Adrenal gland (tissue), 9 donors: ENCODE measurements at regions not wholly inside any gene's neighbourhood (a gene's known extent, or its start where the extent isn't known, plus 50 kb on each side); places are given as distances from the start of the nearest gene placed in this dataset.

Source experiments
- DNase-seq, 7 donors: peaks; one replicate each; pipeline ENCODE4 v3.0.0-alpha.2; 2019 to 2020
- H3K27ac ChIP-seq, 5 donors: fragments of 200-600 bp; sonication (generic) in 4 of 5; 1 replicate in 3 of 5; 2 replicates in 2 of 5; pipeline versions ENCODE4 v1.5.1 to v1.8.0; 2016 to 2020; ENCODE audit warnings: mild to moderate bottlenecking in 1 of 5
- H3K27me3 ChIP-seq: fragments of 200-600 bp; 2 replicates; pipeline ENCODE4 v1.8.0; 2021
- H3K36me3 ChIP-seq, 2 donors: fragments of 200-600 bp; replicated peaks in 1 of 2; 1 replicate in 1 of 2; 2 replicates in 1 of 2; pipeline versions ENCODE4 v1.5.1 to v1.8.0; 2018 to 2022
- H3K4me1 ChIP-seq, 2 donors: fragments of 200-600 bp; replicated peaks in 1 of 2; 1 replicate in 1 of 2; 2 replicates in 1 of 2; pipeline versions ENCODE4 v1.5.1 to v1.8.0; 2018 to 2021
- H3K4me3 ChIP-seq, 4 donors: fragments of 200-600 bp; sonication (generic) in 3 of 4; one replicate each; pipeline ENCODE4 v1.5.1; 2016 to 2018
- H3K9me3 ChIP-seq, 3 donors: fragments of 200-600 bp; sonication (generic) in 1 of 3; replicated peaks in 1 of 3; 1 replicate in 2 of 3; 2 replicates in 1 of 3; pipeline versions ENCODE4 v1.5.1 to v1.8.0; 2016 to 2021
- CTCF ChIP-seq, 6 experiments: fragments of 450-650 bp in 4 of 6; fragments of 200-600 bp in 2 of 6; sonication (generic) in 1 of 6; IDR thresholded peaks; 1 replicate in 5 of 6; 2 replicates in 1 of 6; pipeline versions ENCODE4 v1.5.1 to v1.8.0; 2016 to 2021; ENCODE audit warnings: antibody characterized with exemption in 6 of 6, mild to moderate bottlenecking in 2 of 6, moderate library complexity in 1 of 6
- POLR2A ChIP-seq, 2 donors: fragments of 450-650 bp; IDR thresholded peaks; one replicate each; pipeline ENCODE4 v1.6.1; 2017; ENCODE audit warnings: antibody characterized with exemption in 2 of 2, mild to moderate bottlenecking in 2 of 2, moderate library complexity in 1 of 2
- WGBS, 4 donors: extraction: QIAGEN DNeasy Blood & Tissue Kit in 2 of 4; methylation state at CpG; one replicate each; pipeline versions ENCODE4 v1.1.5 to v1.1.7; 2013 to 2017; 5-methylcytosine and 5-hydroxymethylcytosine counted together
- intact Hi-C, 2 donors: fragments of 100-400 bp; cut with DNase I; formaldehyde crosslinking; loops; one replicate each; pipeline versions ENCODE4 v1.14.1 to v1.15.0; 2022 to 2023
- donor health status: healthy with polysubstance abuse.
- donor health status: Bipolar disorder and iron deficiency.
- donor health status: DM: yes; HTN: yes; CAD: no.
- donor health status: DM: no; HTN: no; CAD: no.
- donor health status: DM: no; HTN: no; CAD: no.

DNA sequence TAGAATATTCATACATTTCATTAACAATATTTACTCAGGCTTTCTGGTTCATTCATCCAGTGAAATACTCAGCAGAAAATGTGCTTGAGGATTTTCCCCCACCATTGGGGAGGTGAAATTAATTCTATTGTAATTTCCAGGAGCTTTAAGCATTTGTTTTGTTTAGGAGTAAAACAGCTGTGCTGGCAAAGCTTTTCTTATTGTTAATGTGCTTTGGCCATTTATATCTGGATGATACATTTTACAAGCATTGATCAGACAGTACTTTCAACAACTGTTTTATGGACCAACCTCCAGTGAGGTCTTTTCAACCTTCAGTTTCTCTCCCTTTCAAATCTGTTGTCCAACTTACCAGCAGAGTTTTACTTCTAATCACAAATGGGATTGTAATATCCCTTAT is 672.4 kb downstream of the CDH11 start:
- Histone ChIP-seq H3K9me3 (no peaks in the 10 kb centered on the region), H3K4me1 (no peaks in the 10 kb centered on the region), H3K27ac (no peak overlapping the region), H3K4me3 (no peak overlapping the region), H3K36me3 (no peaks in the 10 kb centered on the region), H3K27me3 (no peaks in the 10 kb centered on the region)
- TF ChIP-seq POLR2A (IDR thresholded peaks at IDR 0.05) = no peak
- TF ChIP-seq CTCF (IDR thresholded peaks at IDR 0.05) = no peak
- intact Hi-C loops = no loop called here
- no peak for DNase-seq

- no peak for DNase-seq
- H3K27ac ChIP-seq = no peak overlapping the region
- no peaks in the 10 kb centered on the region for H3K36me3 ChIP-seq
- TF ChIP-seq POLR2A (IDR thresholded peaks at IDR 0.05) = no peak
- no peak for TF ChIP-seq CTCF (IDR thresholded peaks at IDR 0.05)
- 51 to 67% (median 61%) methylated on average over 3 of the region's 3 CpGs for WGBS, 4 donors
- H3K4me1 ChIP-seq = no peaks in the 10 kb centered on the region
- intact Hi-C loops = no loop called here
- no peak overlapping the region for H3K4me3 ChIP-seq
- H3K9me3 ChIP-seq = no peaks in the 10 kb centered on the region
- no peaks in the 10 kb centered on the region for H3K27me3 ChIP-seq
These were observed 676.2 kb downstream of the CDH11 start for GRCh38 chr16:64445649-64446048.

DNA sequence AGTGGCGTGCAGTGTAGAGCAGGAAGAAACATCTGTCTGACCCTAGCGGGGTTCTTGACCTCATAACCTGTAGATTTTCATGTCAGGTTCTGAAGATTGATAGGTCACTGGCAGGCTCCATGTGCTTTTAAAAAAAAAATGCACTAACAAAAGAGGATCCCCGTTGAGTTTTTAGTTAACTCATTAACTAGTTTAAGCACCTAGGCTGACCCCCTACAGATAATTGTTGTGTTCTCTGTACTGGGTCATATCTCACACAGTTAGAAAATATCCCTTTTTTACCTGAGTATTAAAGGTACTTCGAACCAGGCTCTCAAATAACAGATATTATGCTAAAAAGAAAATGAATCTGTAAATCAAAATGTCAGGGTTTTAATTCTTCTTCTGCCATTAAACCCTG is 676.6 kb downstream of the CDH11 start:
- WGBS, 4 donors = 63 to 77% (median 68%) methylated on average over 4 of the region's 4 CpGs
- no peaks in the 10 kb centered on the region for H3K4me1 ChIP-seq

GRCh38 chr16:64440421-64440831 is 681.4 kb downstream of the CDH11 start:
- intact Hi-C loops = loop anchor here in 1 of 2 donors (2.0 kb wide), 1 partner anchor 30 kb away; no protein-coding TSS in a partner anchor
- no peaks in the 10 kb centered on the region for H3K9me3 ChIP-seq
- H3K27ac ChIP-seq = peak overlapping the region in 1 of 5 donors; percentile 33
- no peaks in the 10 kb centered on the region for H3K4me1 ChIP-seq
- WGBS, 4 donors = 52 to 62% (median 59%) methylated on average over 3 of the region's 3 CpGs
- TF ChIP-seq CTCF (IDR thresholded peaks at IDR 0.05) (no peak), POLR2A (IDR thresholded peaks at IDR 0.05) (no peak)
- H3K36me3 ChIP-seq = no peaks in the 10 kb centered on the region
- no peak overlapping the region for H3K4me3 ChIP-seq
- DNase-seq = peak in 6 of 7 donors; percentile 11 to 51 (median 22)
- H3K27me3 ChIP-seq = no peaks in the 10 kb centered on the region

More for the DNA sequence above, 676.6 kb downstream of the CDH11 start:
- Histone ChIP-seq H3K27me3 (no peaks in the 10 kb centered on the region), H3K4me3 (no peak overlapping the region), H3K27ac (no peak overlapping the region), H3K36me3 (no peaks in the 10 kb centered on the region), H3K9me3 (no peaks in the 10 kb centered on the region)
- intact Hi-C loops = no loop called here
- no peak for DNase-seq
- TF ChIP-seq POLR2A (IDR thresholded peaks at IDR 0.05) (no peak), CTCF (IDR thresholded peaks at IDR 0.05) (no peak)
